MM.1S (cell line): ENCODE measurements at regions not wholly inside any gene's neighbourhood (a gene's known extent, or its start where the extent isn't known, plus 50 kb on each side); places are given as distances from the start of the nearest gene placed in this dataset.

ENCODE experiments used
- DNase-seq: peaks from one replicate; pipeline ENCODE4 v3.0.0-alpha.2; 2015
- H2AFZ ChIP-seq: fragments of 300-600 bp; sonication (generic); 2 replicates; pipeline ENCODE4 v1.6.0; 2016; ENCODE audit warnings: antibody characterized with exemption, low read length
- H3F3A ChIP-seq: fragments of 300-600 bp; sonication (generic); 2 replicates; pipeline ENCODE4 v1.6.1; 2016; ENCODE audit warnings: mild to moderate bottlenecking, antibody characterized with exemption, low read length, moderate library complexity, mixed read lengths; ENCODE audit not compliant: insufficient read depth
- H3K27ac ChIP-seq: fragments of 300-600 bp; sonication (generic); 2 replicates; pipeline ENCODE4 v1.5.1; 2016; ENCODE audit warnings: mild to moderate bottlenecking, low read length
- H3K27me3 ChIP-seq: fragments of 300-600 bp; sonication (generic); replicated peaks from 2 replicates; pipeline ENCODE4 v1.6.0; 2016; ENCODE audit warnings: low read length; ENCODE audit not compliant: insufficient read depth
- H3K36me3 ChIP-seq: fragments of 300-600 bp; sonication (generic); replicated peaks from 2 replicates; pipeline ENCODE4 v1.6.1; 2016; ENCODE audit warnings: mild to moderate bottlenecking, low read length, mixed read lengths; ENCODE audit not compliant: insufficient read depth
- H3K4me1 ChIP-seq: fragments of 300-600 bp; sonication (generic); 2 replicates; pipeline ENCODE4 v1.6.1; 2016; ENCODE audit warnings: low read length, mixed read lengths
- H3K4me2 ChIP-seq: fragments of 300-600 bp; sonication (generic); 2 replicates; pipeline ENCODE4 v1.6.0; 2016; ENCODE audit warnings: low read depth, low read length
- H3K4me3 ChIP-seq: fragments of 300-600 bp; sonication (generic); 2 replicates; pipeline ENCODE4 v1.5.1; 2016; ENCODE audit warnings: low read length, mixed read lengths
- H3K79me2 ChIP-seq: fragments of 300-600 bp; sonication (generic); 2 replicates; pipeline ENCODE4 v1.6.1; 2016; ENCODE audit warnings: mixed run types, low read length, mixed read lengths
- H3K9ac ChIP-seq: fragments of 300-600 bp; sonication (generic); 2 replicates; pipeline ENCODE4 v1.6.1; 2016; ENCODE audit warnings: low read length, mixed read lengths
- H3K9me2 ChIP-seq: fragments of 300-600 bp; sonication (generic); replicated peaks from 2 replicates; pipeline ENCODE4 v1.6.1; 2016; ENCODE audit warnings: mild to moderate bottlenecking, low read length, mixed read lengths; ENCODE audit not compliant: insufficient read depth
- H3K9me3 ChIP-seq: fragments of 300-600 bp; sonication (generic); replicated peaks from 2 replicates; pipeline ENCODE4 v1.6.1; 2016; ENCODE audit warnings: mild to moderate bottlenecking, low read length, mixed read lengths; ENCODE audit not compliant: insufficient read depth
- H4K20me1 ChIP-seq: fragments of 300-600 bp; sonication (generic); 2 replicates; pipeline ENCODE4 v1.6.1; 2016; ENCODE audit warnings: mild to moderate bottlenecking, low read length, moderate library complexity, mixed read lengths; ENCODE audit not compliant: insufficient read depth
- CTCF ChIP-seq: fragments of 300-600 bp; sonication (generic); IDR thresholded peaks from 2 replicates; pipeline ENCODE4 v1.5.1; 2016; ENCODE audit warnings: antibody characterized with exemption, low read length, mixed read lengths
- EZH2 ChIP-seq: fragments of 300-600 bp; sonication (generic); optimal IDR thresholded peaks from 2 replicates; pipeline ENCODE3; 2017; ENCODE audit warnings: low read depth, mild to moderate bottlenecking, antibody characterized with exemption, low read length, mixed read lengths
- EZH2phosphoT487 ChIP-seq: fragments of 300-600 bp; sonication (generic); IDR thresholded peaks from 2 replicates; pipeline ENCODE4 v1.6.1; 2018; ENCODE audit warnings: antibody characterized with exemption, low read length

- DNase-seq, result no peak
- no peak for TF ChIP-seq EZH2
- TF ChIP-seq EZH2phosphoT487, result no peak
- no peak for TF ChIP-seq CTCF
- Histone ChIP-seq H3K36me3 (no peaks in the 10 kb centered on the region), H3K9me2 (no peaks in the 10 kb centered on the region), H3K79me2 (no peaks in the 10 kb centered on the region), H3K4me3 (no peak overlapping the region), H4K20me1 (no peaks in the 10 kb centered on the region), H3K9ac (no peak overlapping the region), H3K27ac (no peak overlapping the region), H3F3A (no peaks in the 10 kb centered on the region), H2AFZ (no peak overlapping the region), H3K4me2 (no peak overlapping the region), H3K27me3 (no peaks in the 10 kb centered on the region), H3K9me3 (no peaks in the 10 kb centered on the region), H3K4me1 (no peaks in the 10 kb centered on the region)
Measured at GRCh38 chr10:6313111-6313895, 110.6 kb downstream of the PFKFB3 start.

DNA sequence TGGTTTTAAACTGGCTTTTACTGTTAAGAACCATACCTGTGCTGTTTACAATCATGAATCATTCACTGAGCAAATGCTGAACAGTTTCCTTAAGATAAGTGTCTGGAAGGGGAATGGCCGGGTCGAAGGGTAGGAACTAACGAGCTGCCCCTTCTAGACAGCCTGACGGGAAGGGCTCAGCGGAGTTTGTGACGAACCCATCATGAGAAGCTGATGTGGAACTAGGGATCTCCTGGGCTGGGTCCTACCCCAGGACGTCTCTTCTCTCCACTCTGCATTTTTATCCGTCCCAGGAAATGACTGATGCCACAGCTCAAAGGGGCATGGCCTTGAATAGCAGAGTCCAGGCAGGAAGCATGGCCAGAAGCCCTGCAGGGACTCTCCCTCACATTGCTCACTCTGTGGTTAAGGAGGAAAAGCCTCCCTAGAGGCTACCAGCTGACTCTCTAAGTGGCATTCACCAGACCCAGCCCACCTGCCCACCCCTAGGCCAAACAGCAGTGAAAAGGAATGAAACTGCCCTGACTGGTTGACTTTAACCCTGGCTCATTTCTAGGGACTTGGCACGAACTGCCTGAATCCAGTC, 112.0 kb downstream of the PFKFB3 start:
- no peak for DNase-seq

GRCh38 chr10:6319119-6319518, 116.4 kb downstream of the PFKFB3 start:
- Histone ChIP-seq H3K36me3 (no peaks in the 10 kb centered on the region), H3K27ac (no peak overlapping the region), H3K9ac (no peak overlapping the region)

More for the DNA sequence above, 112.0 kb downstream of the PFKFB3 start:
- no peaks in the 10 kb centered on the region for H3K9me3 ChIP-seq
- no peaks in the 10 kb centered on the region for H3K79me2 ChIP-seq
- H3K9ac ChIP-seq, result no peak overlapping the region
- H4K20me1 ChIP-seq, result no peaks in the 10 kb centered on the region
- H3K36me3 ChIP-seq, result no peaks in the 10 kb centered on the region
- H3F3A ChIP-seq, result no peaks in the 10 kb centered on the region
- H3K27me3 ChIP-seq, result no peaks in the 10 kb centered on the region
- no peaks in the 10 kb centered on the region for H3K9me2 ChIP-seq
- H3K27ac ChIP-seq, result no peak overlapping the region
- no peak overlapping the region for H3K4me3 ChIP-seq
- no peak overlapping the region for H3K4me2 ChIP-seq
- TF ChIP-seq CTCF (no peak), EZH2 (no peak), EZH2phosphoT487 (no peak)
- no peaks in the 10 kb centered on the region for H3K4me1 ChIP-seq
- no peak overlapping the region for H2AFZ ChIP-seq

More at GRCh38 chr10:6319119-6319518, 116.4 kb downstream of the PFKFB3 start:
- no peaks in the 10 kb centered on the region for H3K79me2 ChIP-seq
- no peaks in the 10 kb centered on the region for H3K9me3 ChIP-seq
- H3K27me3 ChIP-seq, result no peaks in the 10 kb centered on the region
- no peak for DNase-seq
- H3K9me2 ChIP-seq, result no peaks in the 10 kb centered on the region
- H4K20me1 ChIP-seq, result no peaks in the 10 kb centered on the region
- H3F3A ChIP-seq, result no peaks in the 10 kb centered on the region
- H3K4me2 ChIP-seq, result no peak overlapping the region
- TF ChIP-seq EZH2 (no peak), EZH2phosphoT487 (no peak)
- no peak overlapping the region for H2AFZ ChIP-seq
- H3K4me3 ChIP-seq, result no peak overlapping the region
- H3K4me1 ChIP-seq, result no peaks in the 10 kb centered on the region
